Kidney epithelial cell (primary cell): ENCODE measurements at regions not wholly inside any gene's neighbourhood (a gene's known extent, or its start where the extent isn't known, plus 50 kb on each side); places are given as distances from the start of the nearest gene placed in this dataset.

Experiments
- DNase-seq: peaks from one replicate; pipeline ENCODE4 v3.0.0-alpha.2; 2010; ENCODE audit warnings: low read depth
- H3K27me3 ChIP-seq: 2 replicates; pipeline ENCODE4 v1.6.0; 2011; ENCODE audit warnings: low read length; ENCODE audit not compliant: control insufficient read depth, insufficient read depth
- H3K36me3 ChIP-seq: 2 replicates; pipeline ENCODE4 v1.5.1; 2011; ENCODE audit warnings: low read length; ENCODE audit not compliant: control insufficient read depth, insufficient read depth
- H3K4me3 ChIP-seq: 2 replicates; pipeline ENCODE4 v1.5.1; 2011; ENCODE audit warnings: low read depth, mild to moderate bottlenecking, control low read depth, low read length
- TF ChIP-seq, protein P1 (sequence below): IDR thresholded peaks from 2 replicates; pipeline ENCODE4 v1.5.1; 2011; ENCODE audit warnings: mild to moderate bottlenecking, moderate library complexity, low read length, control low read depth, inconsistent platforms; ENCODE audit not compliant: insufficient read depth, poor library complexity, severe bottlenecking

DNA sequence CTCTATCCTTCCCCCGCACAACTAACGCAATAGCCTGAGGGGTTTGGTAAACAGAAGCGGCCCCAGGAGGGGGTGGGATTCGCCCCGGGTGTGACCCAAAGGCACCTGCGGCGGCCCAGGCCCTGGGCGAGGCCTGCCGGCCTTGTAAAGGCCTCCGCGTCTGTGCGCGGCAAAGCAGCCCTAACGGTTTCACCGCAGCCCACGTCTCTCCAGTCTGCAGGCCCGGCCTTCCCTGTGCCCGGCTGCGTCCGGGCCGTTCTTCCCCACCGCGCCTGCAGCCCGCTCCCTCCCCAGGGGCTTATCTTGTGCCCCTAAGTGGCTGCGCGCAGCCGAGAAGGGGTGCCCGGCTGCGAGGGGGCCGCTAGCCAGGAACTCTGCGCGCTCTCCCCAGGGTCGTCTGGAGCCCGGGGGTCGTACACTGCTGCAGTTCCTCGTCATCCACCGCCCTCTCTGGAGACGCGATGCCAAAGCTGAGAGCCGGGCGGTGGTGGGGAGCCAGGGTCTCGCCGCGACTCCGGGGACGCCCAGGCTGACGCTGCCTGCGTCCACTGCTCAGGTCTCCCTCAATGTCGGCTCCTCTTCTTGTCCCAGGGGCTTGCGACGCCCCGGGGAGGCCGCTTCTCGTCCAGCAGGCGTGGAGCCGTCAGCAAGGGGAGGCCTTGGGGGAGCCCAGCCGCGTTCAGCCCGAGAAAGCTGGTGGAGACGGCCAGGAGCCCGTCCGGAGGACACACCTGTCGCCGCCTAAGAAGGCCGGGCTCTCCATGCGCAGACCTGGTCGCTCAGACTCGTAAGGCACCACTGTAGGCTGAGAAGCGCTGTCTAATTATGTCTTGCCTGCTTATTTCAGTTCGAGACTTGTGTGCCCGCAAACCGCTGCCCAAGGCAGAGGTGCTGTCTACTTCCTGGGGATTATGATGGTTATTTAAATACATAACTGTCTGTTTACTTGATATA is 132.3 kb downstream of the SPAG6 start:
- no peak for DNase-seq
- Histone ChIP-seq H3K27me3 (peaks cover 31% of the 10 kb centered on the region), H3K4me3 (no peak overlapping the region), H3K36me3 (no peaks in the 10 kb centered on the region)
- TF ChIP-seq, protein P1, sequence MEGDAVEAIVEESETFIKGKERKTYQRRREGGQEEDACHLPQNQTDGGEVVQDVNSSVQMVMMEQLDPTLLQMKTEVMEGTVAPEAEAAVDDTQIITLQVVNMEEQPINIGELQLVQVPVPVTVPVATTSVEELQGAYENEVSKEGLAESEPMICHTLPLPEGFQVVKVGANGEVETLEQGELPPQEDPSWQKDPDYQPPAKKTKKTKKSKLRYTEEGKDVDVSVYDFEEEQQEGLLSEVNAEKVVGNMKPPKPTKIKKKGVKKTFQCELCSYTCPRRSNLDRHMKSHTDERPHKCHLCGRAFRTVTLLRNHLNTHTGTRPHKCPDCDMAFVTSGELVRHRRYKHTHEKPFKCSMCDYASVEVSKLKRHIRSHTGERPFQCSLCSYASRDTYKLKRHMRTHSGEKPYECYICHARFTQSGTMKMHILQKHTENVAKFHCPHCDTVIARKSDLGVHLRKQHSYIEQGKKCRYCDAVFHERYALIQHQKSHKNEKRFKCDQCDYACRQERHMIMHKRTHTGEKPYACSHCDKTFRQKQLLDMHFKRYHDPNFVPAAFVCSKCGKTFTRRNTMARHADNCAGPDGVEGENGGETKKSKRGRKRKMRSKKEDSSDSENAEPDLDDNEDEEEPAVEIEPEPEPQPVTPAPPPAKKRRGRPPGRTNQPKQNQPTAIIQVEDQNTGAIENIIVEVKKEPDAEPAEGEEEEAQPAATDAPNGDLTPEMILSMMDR = no peak

DNA sequence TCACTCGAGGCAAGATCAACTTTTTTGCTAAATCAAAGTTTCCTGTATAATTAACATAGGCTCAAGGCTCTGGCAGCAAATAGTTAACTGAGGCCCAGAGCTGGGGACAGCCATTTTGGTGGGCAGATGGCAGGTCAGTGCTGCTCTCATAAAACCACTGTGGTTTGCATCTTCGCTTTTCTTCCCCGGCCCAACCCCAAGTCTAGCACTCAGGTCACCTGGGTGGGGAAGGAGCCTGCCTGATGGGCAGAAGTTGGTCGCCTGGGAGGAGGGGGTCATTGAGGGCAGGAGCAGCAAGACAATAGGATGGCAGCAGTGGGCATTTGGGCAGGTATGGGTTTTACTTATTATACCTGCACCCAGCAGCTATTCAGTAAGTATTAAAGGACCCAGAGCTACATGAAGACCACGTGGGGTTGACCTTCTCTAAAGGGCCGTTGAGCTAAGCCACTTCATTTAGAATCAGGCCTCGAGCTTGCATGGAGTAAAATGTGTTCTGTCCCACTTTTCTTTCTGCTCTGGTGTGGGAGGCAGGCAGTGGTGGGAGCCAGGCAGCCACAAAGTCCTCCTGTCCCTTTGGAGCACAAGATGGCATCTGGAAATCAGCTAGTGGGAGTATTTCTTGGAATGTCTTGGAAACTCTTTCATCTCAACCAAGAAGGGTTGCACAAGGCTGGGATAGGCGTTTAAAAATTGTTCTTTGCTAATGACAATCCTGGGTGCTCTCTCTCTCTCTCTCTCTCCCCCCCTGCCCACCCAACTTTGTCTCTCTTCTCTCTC is 133.4 kb downstream of the SPAG6 start:
- TF ChIP-seq, protein P1 = no peak
- peaks cover 31% of the 10 kb centered on the region for H3K27me3 ChIP-seq
- DNase-seq = no peak
- H3K36me3 ChIP-seq = no peaks in the 10 kb centered on the region
- H3K4me3 ChIP-seq = no peak overlapping the region

DNA sequence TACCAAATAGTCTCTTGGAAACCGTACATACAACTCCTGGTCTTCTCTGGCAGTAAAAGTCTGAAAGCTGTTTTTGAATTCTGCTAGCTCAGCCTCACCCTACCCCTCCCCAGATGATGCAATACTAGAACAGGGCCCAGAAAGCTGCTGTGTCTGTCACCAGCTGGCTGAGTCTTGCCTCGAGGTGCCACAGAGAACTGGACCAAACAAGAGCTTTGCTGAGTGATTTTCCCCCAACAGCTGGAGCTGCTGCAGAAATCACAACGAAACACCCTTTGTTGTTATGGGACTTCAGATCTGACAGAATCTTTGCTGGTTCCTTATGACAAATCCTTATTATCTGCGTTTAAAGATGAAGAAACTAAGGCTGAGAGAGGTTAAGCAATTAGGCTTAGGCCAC is 134.1 kb downstream of the SPAG6 start:
- Histone ChIP-seq H3K4me3 (no peak overlapping the region), H3K36me3 (no peaks in the 10 kb centered on the region), H3K27me3 (peaks cover 31% of the 10 kb centered on the region)
- DNase-seq = no peak
- TF ChIP-seq, protein P1 = no peak

DNA sequence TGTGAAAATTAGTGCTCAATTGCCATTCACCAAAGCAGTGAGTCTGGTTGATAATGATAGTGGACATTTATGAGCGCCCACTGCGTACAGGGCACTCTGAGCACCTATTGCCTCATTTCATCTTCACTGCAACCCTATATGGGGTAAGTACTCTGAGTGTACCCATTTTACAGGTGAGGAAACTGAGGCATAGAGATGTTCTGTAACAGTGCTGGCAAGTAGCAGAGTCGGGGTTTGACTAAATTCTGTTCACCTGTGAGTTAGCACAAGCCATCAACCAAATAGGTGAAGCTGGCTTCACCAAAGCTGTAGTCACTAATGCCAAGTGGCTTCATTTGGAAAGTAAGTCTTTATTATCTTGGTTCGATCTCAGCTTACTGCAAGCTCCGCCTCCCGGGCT is 135.8 kb downstream of the SPAG6 start:
- Histone ChIP-seq H3K27me3 (peaks cover 19% of the 10 kb centered on the region), H3K36me3 (no peaks in the 10 kb centered on the region), H3K4me3 (no peak overlapping the region)
- no peak for DNase-seq
- TF ChIP-seq, protein P1 = no peak

DNA sequence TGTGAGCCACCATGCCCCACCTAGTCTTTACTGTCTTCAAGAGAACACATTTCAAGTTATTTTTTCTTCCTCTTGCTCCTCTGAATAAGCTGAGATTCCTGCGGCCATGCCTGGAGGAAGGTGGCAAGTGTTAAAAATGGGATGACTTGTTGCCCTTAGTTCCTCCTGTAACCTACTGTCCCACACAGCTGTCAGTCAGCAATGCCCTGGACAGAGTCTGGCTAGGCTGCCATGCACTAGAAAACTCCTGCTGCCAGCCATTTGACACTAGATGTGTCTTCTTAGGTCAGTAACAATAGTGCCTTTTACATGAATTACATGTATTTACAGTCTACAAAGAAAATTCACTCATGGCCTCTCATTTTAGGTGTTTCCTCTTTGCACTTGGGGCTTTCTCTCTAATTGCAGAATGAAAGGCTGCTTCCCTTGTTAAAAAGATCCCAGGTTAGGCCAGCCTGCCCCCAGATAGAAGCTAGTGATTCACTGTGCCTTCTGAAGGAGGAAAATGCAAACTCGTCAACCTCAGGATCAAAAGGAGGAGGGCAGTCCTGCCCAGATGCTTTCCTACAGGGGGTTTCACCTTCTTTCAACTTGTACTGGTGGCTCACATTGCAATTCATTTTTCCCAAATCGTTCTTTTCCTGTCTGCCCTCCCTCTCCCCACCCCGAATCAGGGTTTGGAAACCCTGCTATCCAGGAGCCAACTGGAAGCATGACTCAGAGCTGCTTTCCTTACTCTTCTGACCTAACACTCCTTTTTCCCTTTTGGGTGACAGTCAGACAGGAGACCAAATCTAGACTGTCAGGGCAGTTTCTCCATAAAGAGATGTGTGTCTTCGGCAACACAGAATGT is 136.6 kb downstream of the SPAG6 start:
- Histone ChIP-seq H3K27me3 (peaks cover 11% of the 10 kb centered on the region), H3K36me3 (no peaks in the 10 kb centered on the region), H3K4me3 (no peak overlapping the region)
- no peak for DNase-seq
- TF ChIP-seq, protein P1 = no peak
